H1 (cell line): ENCODE measurements at regions not wholly inside any gene's neighbourhood (a gene's known extent, or its start where the extent isn't known, plus 50 kb on each side); places are given as distances from the start of the nearest gene placed in this dataset.

Experiments
- CTCF ChIA-PET: fragments of 300-600 bp; sonication (Branson Sonifier 250); formaldehyde crosslinking; loops from one replicate; lab custom pipeline; 2021; ENCODE audit not compliant: partially characterized antibody; lab: Charles Lee
- POLR2A ChIA-PET: fragments of 300-600 bp; sonication (Branson Sonifier 250); formaldehyde crosslinking; loops from one replicate; lab custom pipeline; 2021; ENCODE audit warnings: inconsistent platforms; ENCODE audit not compliant: partially characterized antibody; lab: Charles Lee
- DNase-seq, 2 experiments: peaks; one replicate each; pipeline versions ENCODE4 v3.0.0 to v3.0.0-alpha.2; 2010 to 2022; ENCODE audit warnings: low spot score in 2 of 2, low read depth in 1 of 2, mixed read lengths in 1 of 2
- FAIRE-seq: peaks from 2 replicates; lab custom pipeline; 2011; peaks lifted over from hg19 to GRCh38; lab: Jason Lieb, UNC
- H2AFZ ChIP-seq: 2 replicates; pipeline ENCODE4 v1.8.1; 2012; ENCODE audit warnings: low read length, inconsistent platforms
- H2AK5ac ChIP-seq: 2 replicates; pipeline ENCODE4 v1.6.1; 2013; ENCODE audit warnings: low read depth, low read length
- H2BK120ac ChIP-seq: replicated peaks from 2 replicates; pipeline ENCODE3; 2013; ENCODE audit warnings: low read depth, low read length, inconsistent platforms
- H2BK12ac ChIP-seq: 2 replicates; pipeline ENCODE4 v1.6.1; 2013; ENCODE audit warnings: low read depth, low read length
- H2BK15ac ChIP-seq: 2 replicates; pipeline ENCODE4 v1.6.1; 2013; ENCODE audit warnings: low read length
- H2BK20ac ChIP-seq: 2 replicates; pipeline ENCODE4 v1.6.1; 2013; ENCODE audit warnings: low read length
- H2BK5ac ChIP-seq: 2 replicates; pipeline ENCODE4 v1.6.1; 2013; ENCODE audit warnings: low read depth, low read length
- H3K14ac ChIP-seq: 2 replicates; pipeline ENCODE4 v1.6.1; 2013; ENCODE audit warnings: inconsistent platforms; ENCODE audit not compliant: insufficient read length
- H3K18ac ChIP-seq: 2 replicates; pipeline ENCODE4 v1.6.1; 2013; ENCODE audit warnings: low read length; ENCODE audit errors: extremely low read depth
- H3K23ac ChIP-seq: 2 replicates; pipeline ENCODE4 v1.6.1; 2013; ENCODE audit warnings: inconsistent platforms; ENCODE audit not compliant: insufficient read length
- H3K23me2 ChIP-seq: 2 replicates; pipeline ENCODE4 v1.6.1; 2013; ENCODE audit warnings: low read depth, low read length
- H3K27ac ChIP-seq: 2 replicates; pipeline ENCODE4 v1.6.1; 2011; ENCODE audit warnings: low read depth, low read length, inconsistent platforms
- H3K27me3 ChIP-seq, 4 experiments: replicated peaks in 1 of 4; 1 replicate in 1 of 4; 2 replicates in 3 of 4; pipeline versions ENCODE4 v1.6.1 to v1.8.1; 2011 to 2013; ENCODE audit warnings: low read length in 3 of 4, mild to moderate bottlenecking in 3 of 4, inconsistent platforms in 2 of 4, mixed read lengths in 2 of 4, moderate library complexity in 1 of 4; ENCODE audit not compliant: control insufficient read depth in 3 of 4, insufficient read depth in 3 of 4; ENCODE audit errors: extremely low read depth in 1 of 4
- H3K36me3 ChIP-seq, 4 experiments: 2 replicates each; pipeline versions ENCODE4 v1.6.1 to v1.8.1; 2011 to 2013; ENCODE audit warnings: mild to moderate bottlenecking in 4 of 4, low read length in 3 of 4, moderate library complexity in 2 of 4, control low read depth in 1 of 4, inconsistent platforms in 1 of 4; ENCODE audit not compliant: insufficient read depth in 4 of 4, control insufficient read depth in 2 of 4
- H3K4ac ChIP-seq: replicated peaks from 2 replicates; pipeline ENCODE3; 2013; ENCODE audit warnings: low read length, low read depth, mixed read lengths, inconsistent platforms; ENCODE audit not compliant: insufficient read length
- H3K4me1 ChIP-seq, 4 experiments: replicated peaks in 1 of 4; 1 replicate in 1 of 4; 2 replicates in 3 of 4; pipeline versions ENCODE4 v1.6.1 to v1.8.1; 2011 to 2013; ENCODE audit warnings: low read length in 3 of 4, inconsistent platforms in 2 of 4, mixed read lengths in 1 of 4; ENCODE audit not compliant: insufficient read depth in 4 of 4, control insufficient read depth in 3 of 4
- H3K4me2 ChIP-seq, 2 experiments: 2 replicates each; pipeline versions ENCODE4 v1.6.1 to v1.8.1; 2011 to 2013; ENCODE audit warnings: low read depth in 2 of 2, low read length in 2 of 2, control low read depth in 1 of 2, inconsistent platforms in 1 of 2, mild to moderate bottlenecking in 1 of 2; ENCODE audit not compliant: insufficient read depth in 1 of 2
- H3K4me3 ChIP-seq, 4 experiments: fragments of 200-600, 300-600 bp in 1 of 4; sonication (generic), shearing (Covaris generic), sonication (Bioruptor Twin) in 1 of 4; 2 replicates each; pipeline versions ENCODE4 v1.5.1 to v1.8.1; 2011 to 2016; ENCODE audit warnings: low read length in 4 of 4, low read depth in 3 of 4, control low read depth in 2 of 4, inconsistent platforms in 2 of 4, mild to moderate bottlenecking in 2 of 4, mixed read lengths in 1 of 4, moderate library complexity in 1 of 4; ENCODE audit not compliant: insufficient read depth in 2 of 4; ENCODE audit errors: extremely low read depth in 1 of 4
- H3K56ac ChIP-seq: replicated peaks from 2 replicates; pipeline ENCODE3; 2013; ENCODE audit warnings: low read depth, mild to moderate bottlenecking, mixed read lengths, low read length, inconsistent platforms; ENCODE audit not compliant: insufficient read length
- H3K79me1 ChIP-seq: 2 replicates; pipeline ENCODE4 v1.6.1; 2013; ENCODE audit warnings: low read depth, low read length, control low read depth
- H3K79me2 ChIP-seq, 2 experiments: 2 replicates each; pipeline versions ENCODE4 v1.6.1 to v1.8.1; 2012 to 2013; ENCODE audit warnings: low read length in 2 of 2, mild to moderate bottlenecking in 2 of 2, inconsistent platforms in 1 of 2; ENCODE audit not compliant: insufficient read depth in 2 of 2, control insufficient read depth in 1 of 2
- H3K9ac ChIP-seq, 4 experiments: replicated peaks in 1 of 4; 1 replicate in 1 of 4; 2 replicates in 3 of 4; pipeline versions ENCODE4 v1.6.1 to v1.8.1; 2011 to 2013; ENCODE audit warnings: low read depth in 3 of 4, low read length in 3 of 4, control low read depth in 2 of 4, mild to moderate bottlenecking in 2 of 4, moderate library complexity in 2 of 4, inconsistent platforms in 1 of 4; ENCODE audit errors: extremely low read depth in 1 of 4
- H3K9me3 ChIP-seq, 2 experiments: 2 replicates each; pipeline versions ENCODE4 v1.6.1 to v1.8.1; 2012 to 2013; ENCODE audit warnings: mild to moderate bottlenecking in 2 of 2, moderate library complexity in 2 of 2, control low read depth in 1 of 2, inconsistent platforms in 1 of 2, low read depth in 1 of 2, low read length in 1 of 2, mixed read lengths in 1 of 2; ENCODE audit not compliant: insufficient read depth in 2 of 2
- H4K20me1 ChIP-seq, 2 experiments: replicated peaks in 1 of 2; 2 replicates each; pipeline versions ENCODE3 to v1.8.1; 2011 to 2013; ENCODE audit warnings: inconsistent platforms in 2 of 2, low read length in 2 of 2, mild to moderate bottlenecking in 1 of 2; ENCODE audit not compliant: insufficient read depth in 2 of 2, control insufficient read depth in 1 of 2
- H4K5ac ChIP-seq: 2 replicates; pipeline ENCODE4 v1.6.1; 2013; ENCODE audit warnings: low read length, low read depth, mixed read lengths, inconsistent platforms; ENCODE audit not compliant: insufficient read length
- H4K8ac ChIP-seq: 2 replicates; pipeline ENCODE4 v1.8.0; 2013; ENCODE audit warnings: mild to moderate bottlenecking, moderate library complexity, low read length, inconsistent platforms; ENCODE audit not compliant: insufficient read depth; ENCODE audit errors: extremely low read depth
- H4K91ac ChIP-seq: replicated peaks from 2 replicates; pipeline ENCODE3; 2013; ENCODE audit warnings: low read length, mixed read lengths, inconsistent platforms; ENCODE audit not compliant: insufficient read length
- BRCA1 ChIP-seq: IDR thresholded peaks from 2 replicates; pipeline ENCODE4 v1.6.1; 2012; ENCODE audit warnings: low read depth, low read length, improper control_type of control experiment
- WGBS, 2 experiments: shearing (Covaris generic) in 1 of 2; methylation state at CpG; one replicate each; pipeline versions ENCODE4 v1.1.6 to v1.1.7; 2013 to 2015; ENCODE audit warnings: low lambda C conversion rate in 2 of 2, mixed read lengths in 2 of 2, inconsistent platforms in 1 of 2, low coverage in 1 of 2, missing lambda C conversion rate in 1 of 2; ENCODE audit not compliant: insufficient replicate concordance in 2 of 2, insufficient coverage in 1 of 2, insufficient read length in 1 of 2; ENCODE audit errors: extremely low coverage in 1 of 2, missing lambda C conversion rate in 1 of 2; 5-methylcytosine and 5-hydroxymethylcytosine counted together

DNA sequence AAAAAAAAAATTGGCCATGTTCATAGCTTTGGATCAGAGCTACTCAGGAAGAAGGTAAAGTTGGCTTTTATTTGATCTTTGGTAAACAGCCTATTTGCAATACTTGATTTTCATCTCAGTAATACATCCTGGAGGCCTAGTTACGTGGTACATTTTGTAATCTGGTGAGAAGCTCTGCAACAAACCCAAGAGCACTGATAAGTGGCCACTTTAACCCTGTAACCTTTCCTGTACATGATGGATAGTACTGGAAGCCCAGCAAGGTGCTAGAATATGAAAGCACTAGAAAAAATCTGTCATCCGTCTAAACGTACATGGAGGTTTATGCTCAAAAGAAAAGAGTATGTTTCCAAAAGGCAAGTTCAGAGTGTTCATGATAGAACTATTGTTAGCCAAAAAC, 88.3 kb upstream of the BMP2K start:
- ChIA-PET CTCF (interaction anchor here (0.6 kb wide), 1 partner anchor 321 kb away, joined by 3 read pairs; no protein-coding TSS in a partner anchor), POLR2A (no interaction called here)
- H3K27me3 ChIP-seq = no peaks in the 10 kb centered on the region

More for the DNA sequence above, 88.3 kb upstream of the BMP2K start:
- no peaks in the 10 kb centered on the region for H3K23me2 ChIP-seq
- H3K14ac ChIP-seq = no peak overlapping the region
- no peak overlapping the region for H2AK5ac ChIP-seq
- TF ChIP-seq BRCA1 = no peak
- H3K9me3 ChIP-seq = no peaks in the 10 kb centered on the region
- no peak overlapping the region for H3K18ac ChIP-seq
- no peak overlapping the region for H2BK12ac ChIP-seq
- H3K36me3 ChIP-seq = no peaks in the 10 kb centered on the region
- no peak overlapping the region for H3K4ac ChIP-seq
- H3K4me2 ChIP-seq = no peak overlapping the region
- no peak overlapping the region for H3K23ac ChIP-seq
- H4K20me1 ChIP-seq = no peaks in the 10 kb centered on the region
- DNase-seq = no peak
- no peak for FAIRE-seq
- H3K9ac ChIP-seq = no peak overlapping the region
- H3K4me1 ChIP-seq = no peaks in the 10 kb centered on the region
- H3K56ac ChIP-seq = no peak overlapping the region
- no peak overlapping the region for H2BK5ac ChIP-seq
- H4K8ac ChIP-seq = no peak overlapping the region
- H3K79me2 ChIP-seq = no peaks in the 10 kb centered on the region
- H3K79me1 ChIP-seq = no peaks in the 10 kb centered on the region
- H2BK120ac ChIP-seq = no peak overlapping the region
- no peak overlapping the region for H2BK20ac ChIP-seq
- no peak overlapping the region for H2AFZ ChIP-seq
- H4K5ac ChIP-seq = no peak overlapping the region
- H3K4me3 ChIP-seq = no peak overlapping the region
- H3K27ac ChIP-seq = no peak overlapping the region
- WGBS, 2 experiments = 86% methylated on average over 3 of the region's 3 CpGs; no CpG with 5 or more reads in 1 of the 2 experiments
- H2BK15ac ChIP-seq = no peak overlapping the region
- no peak overlapping the region for H4K91ac ChIP-seq
